B cell (primary cell): ENCODE measurements at regions not wholly inside any gene's neighbourhood (a gene's known extent, or its start where the extent isn't known, plus 50 kb on each side); places are given as distances from the start of the nearest gene placed in this dataset.

ENCODE experiments used
- CTCF ChIP-seq: fragments of 200-600 bp; IDR thresholded peaks from one replicate; pipeline ENCODE4 v1.8.0; 2022; ENCODE audit warnings: antibody characterized with exemption, mild to moderate bottlenecking
- EZH2 ChIP-seq: IDR thresholded peaks from 2 replicates; pipeline ENCODE4 v1.6.1; 2012; ENCODE audit warnings: borderline replicate concordance, low read depth, mild to moderate bottlenecking, moderate library complexity, low read length; ENCODE audit not compliant: insufficient read depth, poor library complexity, severe bottlenecking

DNA sequence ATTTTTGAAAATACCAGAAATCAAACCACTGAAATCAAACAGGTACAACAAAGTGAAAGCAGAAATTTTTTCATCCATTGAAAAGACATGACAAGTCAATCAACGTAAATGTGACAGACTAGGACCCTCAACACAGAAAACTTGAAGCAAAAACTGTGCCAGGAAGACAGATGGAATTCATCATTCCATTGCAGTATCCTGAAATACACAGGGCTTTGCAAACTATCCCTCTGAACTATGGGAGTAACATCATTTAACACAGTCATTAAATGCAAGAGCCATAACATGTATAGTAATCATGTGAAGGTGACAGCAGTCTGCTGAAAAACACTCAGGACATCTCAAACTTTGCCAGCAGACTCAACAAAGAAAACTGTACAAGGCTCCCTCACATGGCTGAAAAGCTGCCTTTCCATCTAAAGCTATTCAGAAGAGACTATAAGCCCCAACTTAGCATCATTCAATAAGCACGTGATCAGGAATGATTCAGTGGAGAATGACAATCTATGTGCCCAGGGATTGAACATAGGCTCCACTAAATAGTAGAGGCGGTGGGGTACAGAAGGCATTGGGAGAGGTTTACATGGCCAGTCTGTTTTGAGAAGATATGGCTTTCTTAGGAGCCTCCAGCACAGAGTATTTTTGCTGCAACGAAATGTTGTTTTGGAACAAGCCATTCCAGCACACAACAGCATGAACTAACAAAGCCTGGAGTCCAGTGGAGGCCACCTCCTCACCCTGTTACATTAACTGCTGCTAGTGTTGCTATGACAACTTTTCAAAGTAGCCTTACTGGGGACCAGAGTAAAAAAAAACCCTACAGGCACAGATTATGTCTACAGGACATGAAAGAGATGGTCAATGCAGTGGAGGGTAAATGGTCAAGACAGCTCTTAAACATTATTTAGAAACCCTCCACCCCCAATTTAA, 274.5 kb upstream of the NOCT start:
- no peak for TF ChIP-seq EZH2
- no peak for TF ChIP-seq CTCF
